Motor neuron (in vitro differentiated cells): ENCODE measurements at regions not wholly inside any gene's neighbourhood (a gene's known extent, or its start where the extent isn't known, plus 50 kb on each side); places are given as distances from the start of the nearest gene placed in this dataset.
A peak's percentile ranks its signal among the peaks of the same experiment; 100 is the strongest.
"Not testable (repeated sequence)": the region's sequence is repeated elsewhere in the genome, so short reads cannot be mapped to it uniquely, and the experiment has no call there.

Experiments
- ATAC-seq, 8 experiments: fragments of 200-7000 bp; cut with Tn5 transposase; replicated peaks in 6 of 8; 2 replicates each; pipeline ENCODE4 v1.8.0; 2021; ENCODE audit warnings: mild to moderate bottlenecking in 8 of 8, moderate library complexity in 8 of 8
- H3K27ac ChIP-seq, 2 donors: fragments of 250-450 bp; sonication (Bioruptor Pico); 2 replicates each; pipeline ENCODE4 v1.9.0; 2021; ENCODE audit warnings: antibody characterized with exemption in 2 of 2, mild to moderate bottlenecking in 2 of 2, moderate library complexity in 1 of 2
- H3K4me1 ChIP-seq, 2 donors: fragments of 250-450 bp; sonication (Bioruptor Pico); replicated peaks in 1 of 2; 2 replicates each; pipeline ENCODE4 v1.6.1; 2021; ENCODE audit warnings: antibody characterized with exemption in 2 of 2, mild to moderate bottlenecking in 2 of 2, moderate library complexity in 1 of 2
- H3K4me3 ChIP-seq, 5 donors: fragments of 250-450 bp; sonication (Bioruptor Pico); 2 replicates each; pipeline ENCODE4 v1.9.0; 2021; ENCODE audit warnings: antibody characterized with exemption in 5 of 5, mild to moderate bottlenecking in 5 of 5, moderate library complexity in 4 of 5
- WGBS, 10 experiments: fragments of 450-650 bp; shearing (Covaris generic); methylation state at CpG; one replicate each; pipeline ENCODE4 v1.0.0; 2022; 5-methylcytosine and 5-hydroxymethylcytosine counted together
- in situ Hi-C, 9 experiments: fragments of 400-800 bp; cut with MboI; loops; one replicate each; pipeline ENCODE4 v1.15.0; 2021; ENCODE audit warnings: low sequenced_read_pairs in 9 of 9, low pct_unique_long_range_greater_than_20kb in 2 of 9; ENCODE audit not compliant: unreplicated experiment in 9 of 9

DNA sequence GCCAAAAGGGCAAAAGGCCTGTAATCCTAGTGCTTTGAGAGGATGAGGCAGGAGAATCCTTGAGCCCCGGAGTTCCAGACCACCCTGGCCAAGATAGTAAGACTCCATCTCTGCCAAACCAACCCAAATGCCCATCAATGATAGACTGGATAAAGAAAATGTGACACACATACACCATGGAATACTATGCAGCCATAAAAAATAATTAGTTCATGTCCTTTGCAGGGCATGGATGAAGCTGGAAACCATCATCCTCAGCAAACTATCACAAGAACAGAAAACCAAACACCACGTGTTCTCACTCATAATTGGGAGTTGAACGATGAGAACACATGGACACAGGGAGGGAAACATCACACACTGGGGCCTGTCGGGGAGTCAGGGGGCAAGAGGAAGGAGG lies 161.9 kb downstream of the C16orf95 start:
- WGBS, 10 experiments: 13 to 100% (median 82%) methylated on average over 1 to 4 of the region's 4 CpGs; no CpG with 5 or more reads in 2 of the 10 experiments
- H3K4me1 ChIP-seq, H3K4me3 ChIP-seq, H3K27ac ChIP-seq, ATAC-seq, in situ Hi-C loops: not testable (repeated sequence)

- no peak overlapping the region for H3K4me3 ChIP-seq
- ATAC-seq: no peak
- peaks cover 5 to 8% of the 10 kb centered on the region in 2 donors for H3K4me1 ChIP-seq
- in situ Hi-C loops: no loop called here
- 80 to 100% (median 100%) methylated on average over 1 to 2 of the region's 3 CpGs; no CpG with 5 or more reads in 6 of the 10 experiments for WGBS, 10 experiments
- H3K27ac ChIP-seq: no peak overlapping the region
Observed at GRCh38 chr16:87156195-87156594, 161.0 kb downstream of the C16orf95 start.

GRCh38 chr16:87160234-87160636 lies 157.0 kb downstream of the C16orf95 start:
- WGBS, 10 experiments: 0 to 53% (median 28%) methylated on average over 1 to 6 of the region's 15 CpGs; no CpG with 5 or more reads in 5 of the 10 experiments
- Histone ChIP-seq H3K27ac (peak overlapping the region; percentile 4 to 62), H3K4me3 (no peak overlapping the region), H3K4me1 (peaks cover 5 to 8% of the 10 kb centered on the region in 2 donors)
- in situ Hi-C loops: no loop called here
- peak; percentile 49 to 93 (median 83) for ATAC-seq

DNA sequence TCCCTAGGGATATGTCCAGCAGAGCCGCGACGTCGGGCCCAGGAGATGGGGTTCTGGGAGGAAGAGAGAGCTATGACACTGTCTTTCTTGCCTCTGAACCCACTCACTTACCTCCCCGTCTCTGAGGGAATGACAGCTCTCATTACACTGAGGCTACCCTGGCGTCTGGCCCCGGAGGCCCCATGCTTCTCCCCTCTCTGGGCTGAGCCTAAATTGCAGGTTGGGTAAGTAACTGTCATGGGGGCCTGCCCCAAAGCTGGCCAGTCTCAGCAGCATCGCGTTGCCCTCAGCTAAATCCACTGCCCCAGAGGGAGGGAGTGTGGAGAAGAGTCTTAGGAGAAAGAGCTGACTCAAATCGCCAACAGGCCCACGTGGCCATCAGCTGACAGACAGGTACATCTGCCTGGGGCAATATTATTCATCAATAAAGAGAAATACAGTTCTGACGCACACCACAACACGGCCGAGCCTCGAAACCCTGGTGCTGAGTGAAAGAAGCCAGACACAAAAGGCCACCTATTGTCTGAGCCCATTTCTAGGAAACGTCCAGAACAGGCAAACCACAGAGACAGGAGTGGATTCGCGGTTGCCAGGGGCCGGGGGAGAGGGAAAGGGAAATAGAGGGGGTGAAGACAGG lies 156.4 kb downstream of the C16orf95 start:
- in situ Hi-C loops: no loop called here
- Histone ChIP-seq H3K4me1 (peaks cover 5 to 8% of the 10 kb centered on the region in 2 donors), H3K4me3 (no peak overlapping the region), H3K27ac (peak overlapping the region in 1 of 2 donors; percentile 62)
- peak in 2 of 8 experiments; percentile 28 to 30 for ATAC-seq
- 6 to 100% (median 71%) methylated on average over 1 to 11 of the region's 19 CpGs; no CpG with 5 or more reads in 3 of the 10 experiments for WGBS, 10 experiments

- WGBS, 10 experiments: 38 to 100% (median 86%) methylated on average over 1 to 5 of the region's 7 CpGs; no CpG with 5 or more reads in 3 of the 10 experiments
- H3K4me1 ChIP-seq, ATAC-seq, in situ Hi-C loops, H3K27ac ChIP-seq, H3K4me3 ChIP-seq: not testable (repeated sequence)
Observed at GRCh38 chr16:87161410-87161809, 155.8 kb downstream of the C16orf95 start.

DNA sequence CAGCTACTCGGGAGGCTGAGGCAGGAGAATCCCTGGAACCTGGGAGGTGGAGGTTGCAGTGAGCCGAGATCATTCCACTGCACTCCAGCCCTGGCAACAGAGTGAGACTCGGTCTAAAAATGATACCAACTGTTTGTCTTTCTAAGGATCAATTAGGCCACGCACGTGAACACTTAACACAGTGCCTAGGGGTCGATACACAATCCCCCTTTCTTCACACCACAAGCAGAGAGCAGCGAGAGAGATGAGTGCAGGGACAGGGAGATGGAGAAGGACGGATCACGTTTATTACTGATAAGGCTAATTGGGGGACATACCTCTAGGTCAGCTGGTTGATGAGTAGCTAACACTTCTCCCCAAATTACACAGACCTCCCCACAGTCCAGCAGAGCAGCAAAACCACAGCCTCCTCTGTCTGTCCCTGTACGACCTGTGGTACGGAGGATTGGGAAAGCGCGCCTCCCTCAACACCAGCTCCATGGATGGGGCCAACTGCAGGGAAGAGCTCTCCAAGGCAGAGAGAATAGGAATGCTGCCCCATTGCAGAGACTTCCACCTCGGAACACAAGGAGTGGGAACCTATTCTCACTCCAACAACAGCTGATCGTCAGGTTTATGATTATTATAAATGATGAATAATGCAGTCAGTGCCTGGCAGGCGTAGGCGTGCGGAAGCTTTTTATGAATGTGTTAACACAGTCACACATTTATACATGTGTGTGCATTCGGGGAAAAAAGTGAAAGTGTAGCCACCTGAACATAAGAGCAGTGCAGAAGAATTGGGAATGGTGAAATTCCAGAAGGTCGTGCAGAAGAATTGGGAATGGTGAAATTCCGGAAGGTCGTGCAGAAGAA lies 155.1 kb downstream of the C16orf95 start:
- WGBS, 10 experiments: 33 to 100% (median 89%) methylated on average over 2 to 16 of the region's 22 CpGs
- H3K4me1 ChIP-seq: peaks cover 5 to 8% of the 10 kb centered on the region in 2 donors
- H3K4me3 ChIP-seq: no peak overlapping the region
- ATAC-seq: peak in 1 of 8 experiments; percentile 26
- in situ Hi-C loops: no loop called here
- H3K27ac ChIP-seq: no peak overlapping the region

DNA sequence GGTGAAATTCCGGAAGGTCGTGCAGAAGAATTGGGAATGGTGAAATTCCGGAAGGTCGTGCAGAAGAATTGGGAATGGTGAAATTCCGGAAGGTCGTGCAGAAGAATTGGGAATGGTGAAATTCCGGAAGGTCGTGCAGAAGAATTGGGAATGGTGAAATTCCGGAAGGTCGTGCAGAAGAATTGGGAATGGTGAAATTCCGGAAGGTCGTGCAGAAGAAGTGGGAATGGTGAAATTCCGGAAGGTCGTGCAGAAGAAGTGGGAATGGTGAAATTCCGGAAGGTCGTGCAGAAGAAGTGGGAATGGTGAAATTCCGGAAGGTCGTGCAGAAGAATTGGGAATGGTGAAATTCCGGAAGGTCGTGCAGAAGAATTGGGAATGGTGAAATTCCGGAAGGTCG lies 154.4 kb downstream of the C16orf95 start:
- H3K4me3 ChIP-seq, H3K4me1 ChIP-seq, in situ Hi-C loops, H3K27ac ChIP-seq, ATAC-seq: not testable (repeated sequence)
- WGBS, 10 experiments: 20 to 100% (median 95%) methylated on average over 1 to 11 of the region's 22 CpGs; no CpG with 5 or more reads in 5 of the 10 experiments

GRCh38 chr16:87163637-87164036 lies 153.6 kb downstream of the C16orf95 start:
- in situ Hi-C loops: no loop called here
- no peak for ATAC-seq
- peaks cover 5 to 8% of the 10 kb centered on the region in 2 donors for H3K4me1 ChIP-seq
- no peak overlapping the region for H3K4me3 ChIP-seq
- WGBS, 10 experiments: 40 to 100% (median 80%) methylated on average over 1 to 2 of the region's 2 CpGs; no CpG with 5 or more reads in 1 of the 10 experiments
- no peak overlapping the region for H3K27ac ChIP-seq

DNA sequence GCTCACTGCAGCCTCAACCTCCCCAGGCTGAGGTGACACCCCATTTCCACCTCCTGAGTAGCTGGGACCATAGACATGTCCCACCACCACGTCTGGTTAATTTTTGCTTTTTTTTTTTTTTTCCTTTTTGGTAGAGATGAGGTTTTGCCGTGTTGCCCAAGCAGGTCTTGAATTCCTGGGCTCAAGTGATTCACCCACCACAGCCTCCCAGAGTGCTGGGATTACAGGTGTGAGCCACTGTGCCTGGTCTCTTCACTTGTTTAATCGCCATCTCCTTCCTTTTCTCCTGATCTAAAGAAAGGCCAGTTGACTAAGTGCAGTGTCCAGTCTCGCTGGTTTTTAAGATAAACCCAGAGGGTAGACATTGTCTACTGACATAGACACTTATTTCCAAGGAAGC lies 152.0 kb downstream of the C16orf95 start:
- no peak overlapping the region for H3K27ac ChIP-seq
- no peak overlapping the region for H3K4me3 ChIP-seq
- in situ Hi-C loops: no loop called here
- 50 to 93% (median 83%) methylated on average over 1 to 3 of the region's 4 CpGs; no CpG with 5 or more reads in 5 of the 10 experiments for WGBS, 10 experiments
- ATAC-seq: no peak
- H3K4me1 ChIP-seq: peaks cover 14 to 18% of the 10 kb centered on the region in 2 donors

- no peak for ATAC-seq
- in situ Hi-C loops: no loop called here
- Histone ChIP-seq H3K27ac (no peak overlapping the region), H3K4me1 (peaks cover 11% of the 10 kb centered on the region in 2 donors), H3K4me3 (no peak overlapping the region)
- WGBS, 10 experiments: 20 to 100% (median 71%) methylated on average over 1 to 6 of the region's 9 CpGs; no CpG with 5 or more reads in 2 of the 10 experiments
Observed at GRCh38 chr16:87165885-87166284, 151.3 kb downstream of the C16orf95 start.

DNA sequence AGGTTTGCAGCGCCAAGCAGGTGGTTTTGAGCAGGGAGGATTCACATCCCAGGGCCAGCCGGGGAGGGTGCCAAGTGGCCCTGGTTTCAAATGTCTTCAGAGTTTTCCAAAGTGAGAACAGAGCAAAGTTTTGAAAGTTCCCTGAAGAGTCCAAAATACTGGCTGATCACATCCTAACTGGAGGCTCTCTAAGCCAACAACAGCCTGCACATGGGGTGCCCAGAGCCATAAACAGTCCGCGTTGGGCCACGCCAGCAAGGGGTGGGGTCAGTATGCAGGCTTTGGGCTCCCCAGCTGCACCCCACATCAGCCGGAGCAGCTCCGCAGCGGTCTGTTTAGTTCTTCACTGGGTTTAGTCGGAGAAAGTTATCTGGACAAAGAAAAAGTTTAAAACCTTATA lies 150.9 kb downstream of the C16orf95 start:
- no peak for ATAC-seq
- in situ Hi-C loops: no loop called here

DNA sequence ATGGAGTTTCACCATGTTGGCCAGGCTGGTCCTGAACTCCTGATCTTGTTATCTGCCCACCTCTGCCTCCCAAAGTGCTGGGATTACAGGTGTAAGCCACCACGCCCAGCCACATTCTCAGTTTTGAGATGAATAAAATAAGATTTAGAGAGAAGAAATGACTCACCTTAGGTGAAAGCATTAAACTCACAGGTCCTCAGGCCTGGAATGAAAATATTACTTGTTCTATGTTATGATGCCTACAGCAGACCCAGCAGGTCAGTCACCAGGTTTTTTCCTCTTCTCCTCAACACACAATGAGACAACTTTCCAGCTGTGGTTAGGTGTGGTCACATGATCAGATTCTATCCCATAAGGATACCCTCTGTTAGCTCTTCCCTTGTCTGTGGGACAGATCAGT lies 150.3 kb downstream of the C16orf95 start:
- peaks cover 9 to 11% of the 10 kb centered on the region in 2 donors for H3K4me1 ChIP-seq
- ATAC-seq: no peak
- WGBS, 10 experiments: 40 to 100% (median 88%) methylated on average over 1 of the region's 1 CpG; no CpG with 5 or more reads in 7 of the 10 experiments
- in situ Hi-C loops: no loop called here
- H3K4me3 ChIP-seq: no peak overlapping the region
- no peak overlapping the region for H3K27ac ChIP-seq

More for the DNA sequence above, 150.9 kb downstream of the C16orf95 start:
- Histone ChIP-seq H3K4me1 (peaks cover 9 to 11% of the 10 kb centered on the region in 2 donors), H3K27ac (no peak overlapping the region), H3K4me3 (no peak overlapping the region)
- WGBS, 10 experiments: 50 to 100% (median 87%) methylated on average over 1 to 8 of the region's 9 CpGs; no CpG with 5 or more reads in 2 of the 10 experiments

DNA sequence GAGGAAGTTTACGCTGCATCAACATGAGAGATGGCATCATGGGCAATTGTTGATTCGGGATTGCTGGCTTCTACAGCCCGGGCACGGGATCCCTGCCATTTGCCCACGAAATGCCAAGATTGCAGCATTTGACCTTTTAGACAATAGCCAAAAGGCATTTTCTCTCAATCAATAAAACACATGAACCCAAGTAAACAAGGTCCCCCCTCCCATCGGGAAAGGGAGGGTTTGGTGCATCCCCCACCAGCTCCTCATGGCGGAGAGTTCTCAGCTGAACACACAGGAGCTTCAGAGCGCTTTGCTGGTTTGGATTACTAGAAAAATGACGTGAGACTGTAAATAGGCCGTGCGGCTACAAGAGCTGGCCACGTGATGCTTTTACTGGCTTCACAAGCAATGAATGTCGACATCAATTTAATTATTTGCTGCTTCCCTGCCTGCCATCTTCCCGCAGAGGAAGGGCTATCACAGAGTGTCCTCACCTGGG lies 147.6 kb downstream of the C16orf95 start:
- Histone ChIP-seq H3K4me3 (no peak overlapping the region), H3K4me1 (peaks cover 11 to 12% of the 10 kb centered on the region in 2 donors), H3K27ac (peak overlapping the region in 1 of 2 donors; percentile 86)
- whole genome bisulfite sequencing, 10 experiments: 0 to 86% (median 63%) methylated on average over 1 to 11 of the region's 14 CpGs; no CpG with 5 or more reads in 2 of the 10 experiments
- in situ Hi-C loops: no loop called here
- ATAC-seq: peak in 6 of 8 experiments; percentile 33 to 96 (median 92)
